Suppressor macrophage treated with lipopolysaccharide for 4 hours (primary cell): ENCODE measurements at regions not wholly inside any gene's neighbourhood (a gene's known extent, or its start where the extent isn't known, plus 50 kb on each side); places are given as distances from the start of the nearest gene placed in this dataset.

Source experiments
- DNase-seq: peaks from one replicate; pipeline ENCODE4 v3.0.0-alpha.2; 2020

DNA sequence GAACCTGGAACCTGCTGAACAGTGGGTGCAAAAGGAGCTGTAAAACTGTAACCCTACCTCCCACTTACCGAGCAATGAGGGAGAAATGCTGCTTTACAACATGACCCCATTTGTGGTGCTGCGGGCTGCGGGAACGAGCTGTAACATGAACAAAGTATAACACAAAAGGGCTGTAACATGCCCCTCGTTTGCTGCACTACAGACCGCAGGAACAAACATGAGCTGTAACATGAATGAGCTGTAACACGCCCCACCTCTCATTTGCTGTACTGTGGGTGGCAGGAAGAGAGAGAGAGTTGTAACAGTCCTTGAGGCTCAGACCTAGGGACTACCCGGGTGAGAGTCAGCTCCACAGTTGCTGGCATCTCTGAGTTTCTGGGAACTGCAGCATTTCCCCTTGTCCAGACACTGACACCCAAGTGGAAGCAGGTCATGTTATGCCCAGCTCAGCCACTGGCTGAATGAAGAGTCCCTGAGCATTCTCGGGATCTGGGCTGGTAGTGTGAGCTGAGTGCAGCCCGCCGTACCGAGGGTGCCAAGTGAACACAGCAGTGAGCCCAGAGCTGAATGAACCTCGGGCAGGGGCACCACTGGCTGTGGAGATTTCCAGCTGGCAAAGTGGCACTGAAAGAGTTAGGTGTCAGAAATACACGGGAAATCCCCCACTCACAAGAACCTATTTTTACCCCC, 1385.3 kb upstream of the SPRY2 start:
- DNase-seq = no peak

DNA sequence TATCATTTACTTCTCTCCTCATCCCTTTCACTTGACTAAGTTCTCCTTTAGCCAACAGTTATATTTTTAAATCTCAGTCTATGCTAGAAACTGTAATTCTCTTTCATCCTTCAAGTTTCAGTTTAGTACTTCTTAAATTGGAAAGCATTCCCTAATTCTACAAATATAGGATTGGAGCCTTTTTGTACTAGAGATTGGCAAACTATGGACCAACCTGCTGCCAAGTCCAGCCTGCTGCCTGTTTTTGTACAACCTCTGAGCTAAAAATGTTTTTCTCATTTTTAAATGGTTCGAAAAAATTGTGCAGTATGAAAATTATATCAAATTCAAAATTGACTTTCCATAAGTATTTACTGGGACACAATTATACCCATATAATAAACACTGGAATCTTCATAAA, 1381.5 kb upstream of the SPRY2 start:
- DNase-seq = no peak

DNA sequence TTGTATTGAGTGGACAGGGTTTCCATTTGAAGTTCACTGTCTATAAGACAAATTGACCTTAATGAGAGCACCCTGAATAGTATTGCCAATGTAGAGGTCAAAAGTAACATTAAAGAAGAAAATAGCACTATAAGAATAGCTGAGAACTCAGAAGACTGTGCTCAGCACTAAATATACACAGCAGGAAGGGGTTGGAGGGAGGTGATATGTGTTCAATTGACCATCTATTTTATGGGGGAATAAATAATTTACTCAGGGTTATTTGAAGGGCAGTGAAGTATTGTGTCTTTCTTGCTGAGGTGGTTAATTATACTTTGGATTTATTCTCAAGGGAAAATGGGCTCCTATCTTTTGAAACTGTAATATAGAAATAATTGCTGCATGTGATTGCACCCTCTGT, 1380.5 kb upstream of the SPRY2 start:
- no peak for DNase-seq

- no peak for DNase-seq
Measured at GRCh38 chr13:81714513-81714912, 1373.6 kb upstream of the SPRY2 start.

GRCh38 chr13:81713201-81713600, 1372.3 kb upstream of the SPRY2 start:
- DNase-seq = no peak

DNA sequence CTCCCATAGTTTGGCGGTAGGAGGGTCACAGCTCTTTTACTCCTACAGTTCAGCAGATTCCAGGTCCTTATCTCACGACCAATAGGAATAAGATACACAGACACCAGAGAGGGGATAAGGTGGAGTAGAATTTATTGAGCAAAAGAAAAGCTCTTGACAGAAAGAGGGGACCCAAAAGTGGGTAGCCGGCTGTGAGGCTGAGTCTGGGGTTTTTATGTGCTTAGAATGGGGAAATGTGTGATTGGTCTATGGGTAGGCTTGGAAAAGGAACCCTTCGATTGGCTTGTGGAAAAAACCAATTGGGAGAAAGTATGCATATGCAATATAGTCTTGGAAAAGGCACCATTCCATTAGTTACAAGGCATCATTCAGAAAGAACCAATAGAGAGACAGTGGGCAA, 1356.9 kb upstream of the SPRY2 start:
- no peak for DNase-seq

DNA sequence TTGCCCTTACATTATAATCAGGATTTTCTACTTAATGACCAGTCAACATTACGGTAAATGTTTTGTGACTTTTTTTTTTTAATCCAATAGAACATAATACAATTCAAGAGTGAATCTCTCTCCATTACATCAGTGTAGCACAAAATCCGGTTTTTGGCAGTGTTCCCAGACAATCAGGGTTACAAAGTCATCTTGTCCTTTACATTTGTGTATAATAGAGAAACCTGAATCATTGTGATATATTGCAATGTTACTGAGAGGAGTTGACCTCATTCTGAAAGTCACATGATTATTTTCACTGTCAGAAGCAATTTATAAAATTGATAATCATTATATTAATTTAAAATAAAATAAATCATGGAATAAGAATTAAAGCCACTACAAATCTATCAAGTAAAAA, 1346.0 kb upstream of the SPRY2 start:
- no peak for DNase-seq

DNA sequence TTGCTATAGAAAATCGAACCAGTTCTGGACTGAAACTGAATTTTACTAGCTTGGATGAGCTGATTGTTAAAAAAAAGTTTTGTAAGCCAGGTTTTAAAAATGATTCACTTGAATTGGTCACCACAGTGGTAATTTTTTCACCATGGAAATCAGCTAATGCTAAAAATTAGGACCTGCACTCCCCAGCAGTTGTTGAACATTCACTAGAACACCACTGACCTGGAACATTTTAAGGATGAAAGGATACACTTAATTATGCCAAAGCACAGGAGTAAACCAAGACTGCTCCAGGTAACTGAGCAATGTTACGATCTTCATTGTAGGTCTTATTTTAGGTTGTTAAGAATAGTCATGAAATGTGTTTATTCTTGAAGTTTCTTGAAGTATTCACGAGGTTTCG, 1342.6 kb upstream of the SPRY2 start:
- no peak for DNase-seq

- DNase-seq = no peak
Measured at GRCh38 chr13:81682081-81682630, 1341.2 kb upstream of the SPRY2 start.

DNA sequence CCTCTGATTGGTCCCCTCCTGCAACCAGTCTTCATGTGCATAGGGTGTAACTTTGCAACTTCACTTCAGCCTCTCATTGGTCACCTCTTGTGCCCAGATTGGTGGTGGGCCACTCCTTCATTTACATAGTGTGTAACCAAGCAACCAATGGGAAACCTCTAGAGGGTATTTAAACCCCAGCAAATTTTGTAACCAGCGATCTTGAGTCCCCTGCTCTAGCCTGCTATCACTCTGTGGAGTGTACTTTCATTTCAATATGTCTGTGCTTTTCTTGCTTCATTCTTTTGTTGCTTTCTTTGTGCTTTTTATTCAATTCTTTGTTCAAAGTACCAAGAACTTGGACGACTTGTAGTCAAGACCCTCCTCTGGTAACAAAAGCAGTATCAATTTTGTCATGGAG, 1336.9 kb upstream of the SPRY2 start:
- no peak for DNase-seq

- no peak for DNase-seq
Measured at GRCh38 chr13:81676008-81676407, 1335.1 kb upstream of the SPRY2 start.

DNA sequence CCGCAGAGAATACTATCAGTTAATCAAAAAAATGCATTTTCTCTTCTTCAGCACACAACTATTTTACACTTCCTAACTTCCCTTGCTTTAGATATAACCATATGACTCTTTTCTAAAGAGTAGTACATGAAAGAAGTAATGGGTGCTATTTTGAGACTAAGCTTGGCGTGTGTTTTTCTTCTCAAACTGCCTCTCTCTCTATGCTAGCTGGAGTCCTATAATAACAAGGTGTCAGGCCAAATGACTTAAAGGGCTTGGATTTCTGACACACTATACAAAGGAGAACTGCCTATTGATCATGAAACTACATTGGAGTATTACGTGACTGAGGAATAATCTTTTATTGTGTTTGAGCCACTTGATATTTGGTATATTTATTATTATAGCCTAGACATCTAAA, 1330.1 kb upstream of the SPRY2 start:
- no peak for DNase-seq

- no peak for DNase-seq
Measured at GRCh38 chr13:81670048-81670447, 1329.1 kb upstream of the SPRY2 start.

GRCh38 chr13:81664872-81665271, 1323.9 kb upstream of the SPRY2 start:
- DNase-seq = no peak

- DNase-seq = no peak
Measured at GRCh38 chr13:81659984-81660383, 1319.1 kb upstream of the SPRY2 start.

DNA sequence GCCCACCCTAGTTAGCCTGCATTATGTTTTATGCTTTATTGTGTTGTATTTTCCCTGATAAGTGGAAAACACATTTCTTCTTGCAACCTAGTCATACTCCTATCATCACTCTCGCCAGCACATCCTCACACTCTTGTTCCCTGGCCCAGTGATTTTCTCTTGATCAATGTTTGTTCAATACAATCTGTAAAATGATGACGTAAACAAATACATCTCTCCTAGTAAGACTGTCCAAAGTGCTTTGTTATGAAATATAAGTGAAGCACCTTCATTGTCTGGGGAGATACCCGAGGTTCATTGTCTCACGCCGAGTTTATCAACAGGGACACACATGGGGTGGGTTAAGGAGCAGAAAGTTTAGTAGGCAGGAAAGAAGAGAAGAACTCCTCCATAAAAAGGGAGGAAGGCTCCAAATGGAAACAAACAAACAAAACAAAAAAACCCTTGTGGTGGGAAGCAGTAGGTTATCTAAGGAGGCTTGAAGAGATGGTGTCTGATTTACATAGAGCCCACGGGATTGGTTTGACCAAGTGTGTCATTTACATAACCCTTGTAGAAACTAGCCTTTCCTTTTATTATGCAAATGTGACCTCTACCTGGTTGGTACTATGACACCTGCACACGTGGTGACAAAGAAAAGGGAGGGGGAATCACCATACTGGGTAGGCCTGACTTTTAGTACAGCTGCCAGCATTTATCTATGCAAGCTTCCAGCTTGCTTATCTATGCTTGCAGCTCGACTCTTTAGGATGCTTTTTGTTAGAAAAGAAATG, 1317.9 kb upstream of the SPRY2 start:
- DNase-seq = no peak

DNA sequence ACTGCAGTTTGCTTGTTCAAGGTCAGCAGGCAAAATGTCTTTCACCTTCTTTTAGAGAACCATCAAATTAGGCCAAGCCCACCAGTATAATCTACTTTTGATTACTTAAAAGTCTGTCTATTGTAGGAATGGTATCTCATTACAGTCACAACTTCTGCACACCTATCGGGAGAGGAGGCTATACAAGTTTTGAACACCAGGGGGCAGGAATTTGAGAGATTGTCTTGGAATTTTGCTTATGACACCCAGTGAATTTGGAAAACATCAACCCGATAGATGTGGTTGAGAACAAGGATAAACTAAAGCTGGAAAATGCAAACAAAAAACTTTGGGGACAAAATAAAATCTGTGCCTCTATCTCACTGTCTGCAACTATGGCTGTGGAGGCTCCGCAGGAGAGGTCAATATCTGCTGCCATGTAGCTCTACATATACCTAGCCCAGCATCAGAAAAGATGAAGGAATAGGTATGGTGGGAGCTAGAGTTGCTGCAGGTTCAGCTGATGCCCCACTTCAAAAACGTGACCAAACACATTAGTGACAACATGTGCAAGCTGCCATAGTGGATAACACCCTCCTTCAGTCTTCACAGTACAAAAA, 1299.2 kb upstream of the SPRY2 start:
- no peak for DNase-seq

- no peak for DNase-seq
Measured at GRCh38 chr13:81637457-81637856, 1296.5 kb upstream of the SPRY2 start.

GRCh38 chr13:81636120-81636519, 1295.2 kb upstream of the SPRY2 start:
- no peak for DNase-seq

- no peak for DNase-seq
Measured at GRCh38 chr13:81615031-81615430, 1274.1 kb upstream of the SPRY2 start.

DNA sequence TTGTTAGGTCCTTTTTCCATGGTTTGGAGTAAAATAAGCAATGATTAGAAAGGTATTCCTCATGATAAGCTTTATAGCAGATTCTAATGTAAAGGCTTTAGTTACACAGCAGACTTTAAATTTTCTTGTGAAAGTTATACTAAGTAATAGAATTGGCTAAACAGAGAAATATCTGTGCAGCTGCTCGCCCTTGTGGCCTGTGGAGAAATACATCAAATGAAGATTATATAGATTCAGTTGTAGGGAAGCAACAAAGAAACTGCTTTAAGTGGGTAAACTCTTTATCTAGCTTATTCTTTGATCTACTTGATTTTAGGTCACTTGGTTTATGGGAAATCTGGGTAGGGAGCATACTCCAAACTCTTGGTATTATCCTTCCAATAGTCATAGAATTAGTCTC, 1269.7 kb upstream of the SPRY2 start:
- no peak for DNase-seq

- DNase-seq = no peak
Measured at GRCh38 chr13:81609335-81609734, 1268.4 kb upstream of the SPRY2 start.

DNA sequence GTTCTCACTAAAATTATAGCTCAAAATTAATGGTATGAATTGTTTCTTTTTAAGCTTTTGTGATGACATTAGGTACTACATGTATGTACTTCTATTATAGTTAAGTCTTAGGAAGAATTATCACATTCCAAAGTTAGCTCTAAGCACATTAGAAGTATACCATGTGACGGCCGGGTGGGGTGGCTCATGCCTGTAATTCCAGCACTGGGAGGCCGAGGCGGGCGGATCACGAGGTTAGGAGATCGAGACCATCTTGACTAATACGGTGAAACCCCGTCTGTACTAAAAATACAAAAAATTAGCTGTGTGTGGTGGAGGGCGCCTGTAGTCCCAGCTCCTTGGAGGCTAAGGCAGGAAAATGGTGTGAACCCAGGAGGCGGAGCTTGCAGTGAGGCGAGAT, 1265.1 kb upstream of the SPRY2 start:
- no peak for DNase-seq

DNA sequence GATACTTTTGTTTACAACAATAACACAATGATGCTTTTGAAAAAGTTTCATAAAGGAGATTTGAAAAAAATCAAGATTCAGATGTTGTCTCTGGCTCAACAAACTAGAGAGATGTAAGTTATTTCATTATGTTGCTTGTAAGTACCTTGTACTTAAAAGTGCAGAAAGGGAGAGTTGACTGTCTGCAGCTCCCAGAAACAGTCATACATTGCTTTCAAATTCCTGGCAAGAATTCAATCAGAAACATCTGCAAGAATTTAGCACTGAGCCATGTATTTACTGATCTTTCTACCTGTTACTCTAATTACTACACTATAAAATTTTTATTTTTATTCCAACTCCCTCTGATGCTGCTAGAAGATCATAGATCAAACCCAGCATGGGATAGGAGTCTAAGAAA, 1261.3 kb upstream of the SPRY2 start:
- DNase-seq = no peak
